H1 (cell line): ENCODE measurements at regions not wholly inside any gene's neighbourhood (a gene's known extent, or its start where the extent isn't known, plus 50 kb on each side); places are given as distances from the start of the nearest gene placed in this dataset.

ENCODE experiments used
- CTCF ChIA-PET: fragments of 300-600 bp; sonication (Branson Sonifier 250); formaldehyde crosslinking; loops from one replicate; lab custom pipeline; 2021; ENCODE audit not compliant: partially characterized antibody; lab: Charles Lee
- POLR2A ChIA-PET: fragments of 300-600 bp; sonication (Branson Sonifier 250); formaldehyde crosslinking; loops from one replicate; lab custom pipeline; 2021; ENCODE audit warnings: inconsistent platforms; ENCODE audit not compliant: partially characterized antibody; lab: Charles Lee
- DNase-seq, 2 experiments: peaks; one replicate each; pipeline versions ENCODE4 v3.0.0 to v3.0.0-alpha.2; 2010 to 2022; ENCODE audit warnings: low spot score in 2 of 2, low read depth in 1 of 2, mixed read lengths in 1 of 2
- FAIRE-seq: peaks from 2 replicates; lab custom pipeline; 2011; peaks lifted over from hg19 to GRCh38; lab: Jason Lieb, UNC
- H2AFZ ChIP-seq: 2 replicates; pipeline ENCODE4 v1.8.1; 2012; ENCODE audit warnings: low read length, inconsistent platforms
- H2AK5ac ChIP-seq: 2 replicates; pipeline ENCODE4 v1.6.1; 2013; ENCODE audit warnings: low read depth, low read length
- H2BK120ac ChIP-seq: replicated peaks from 2 replicates; pipeline ENCODE3; 2013; ENCODE audit warnings: low read depth, low read length, inconsistent platforms
- H2BK12ac ChIP-seq: 2 replicates; pipeline ENCODE4 v1.6.1; 2013; ENCODE audit warnings: low read depth, low read length
- H2BK15ac ChIP-seq: 2 replicates; pipeline ENCODE4 v1.6.1; 2013; ENCODE audit warnings: low read length
- H2BK20ac ChIP-seq: 2 replicates; pipeline ENCODE4 v1.6.1; 2013; ENCODE audit warnings: low read length
- H2BK5ac ChIP-seq: 2 replicates; pipeline ENCODE4 v1.6.1; 2013; ENCODE audit warnings: low read depth, low read length
- H3K14ac ChIP-seq: 2 replicates; pipeline ENCODE4 v1.6.1; 2013; ENCODE audit warnings: inconsistent platforms; ENCODE audit not compliant: insufficient read length
- H3K18ac ChIP-seq: 2 replicates; pipeline ENCODE4 v1.6.1; 2013; ENCODE audit warnings: low read length; ENCODE audit errors: extremely low read depth
- H3K23ac ChIP-seq: 2 replicates; pipeline ENCODE4 v1.6.1; 2013; ENCODE audit warnings: inconsistent platforms; ENCODE audit not compliant: insufficient read length
- H3K23me2 ChIP-seq: 2 replicates; pipeline ENCODE4 v1.6.1; 2013; ENCODE audit warnings: low read depth, low read length
- H3K27ac ChIP-seq: 2 replicates; pipeline ENCODE4 v1.6.1; 2011; ENCODE audit warnings: low read depth, low read length, inconsistent platforms
- H3K27me3 ChIP-seq, 4 experiments: replicated peaks in 1 of 4; 1 replicate in 1 of 4; 2 replicates in 3 of 4; pipeline versions ENCODE4 v1.6.1 to v1.8.1; 2011 to 2013; ENCODE audit warnings: low read length in 3 of 4, mild to moderate bottlenecking in 3 of 4, inconsistent platforms in 2 of 4, mixed read lengths in 2 of 4, moderate library complexity in 1 of 4; ENCODE audit not compliant: control insufficient read depth in 3 of 4, insufficient read depth in 3 of 4; ENCODE audit errors: extremely low read depth in 1 of 4
- H3K36me3 ChIP-seq, 4 experiments: 2 replicates each; pipeline versions ENCODE4 v1.6.1 to v1.8.1; 2011 to 2013; ENCODE audit warnings: mild to moderate bottlenecking in 4 of 4, low read length in 3 of 4, moderate library complexity in 2 of 4, control low read depth in 1 of 4, inconsistent platforms in 1 of 4; ENCODE audit not compliant: insufficient read depth in 4 of 4, control insufficient read depth in 2 of 4
- H3K4ac ChIP-seq: replicated peaks from 2 replicates; pipeline ENCODE3; 2013; ENCODE audit warnings: low read length, low read depth, mixed read lengths, inconsistent platforms; ENCODE audit not compliant: insufficient read length
- H3K4me1 ChIP-seq, 4 experiments: replicated peaks in 1 of 4; 1 replicate in 1 of 4; 2 replicates in 3 of 4; pipeline versions ENCODE4 v1.6.1 to v1.8.1; 2011 to 2013; ENCODE audit warnings: low read length in 3 of 4, inconsistent platforms in 2 of 4, mixed read lengths in 1 of 4; ENCODE audit not compliant: insufficient read depth in 4 of 4, control insufficient read depth in 3 of 4
- H3K4me2 ChIP-seq, 2 experiments: 2 replicates each; pipeline versions ENCODE4 v1.6.1 to v1.8.1; 2011 to 2013; ENCODE audit warnings: low read depth in 2 of 2, low read length in 2 of 2, control low read depth in 1 of 2, inconsistent platforms in 1 of 2, mild to moderate bottlenecking in 1 of 2; ENCODE audit not compliant: insufficient read depth in 1 of 2
- H3K4me3 ChIP-seq, 4 experiments: fragments of 200-600, 300-600 bp in 1 of 4; sonication (generic), shearing (Covaris generic), sonication (Bioruptor Twin) in 1 of 4; 2 replicates each; pipeline versions ENCODE4 v1.5.1 to v1.8.1; 2011 to 2016; ENCODE audit warnings: low read length in 4 of 4, low read depth in 3 of 4, control low read depth in 2 of 4, inconsistent platforms in 2 of 4, mild to moderate bottlenecking in 2 of 4, mixed read lengths in 1 of 4, moderate library complexity in 1 of 4; ENCODE audit not compliant: insufficient read depth in 2 of 4; ENCODE audit errors: extremely low read depth in 1 of 4
- H3K56ac ChIP-seq: replicated peaks from 2 replicates; pipeline ENCODE3; 2013; ENCODE audit warnings: low read depth, mild to moderate bottlenecking, mixed read lengths, low read length, inconsistent platforms; ENCODE audit not compliant: insufficient read length
- H3K79me1 ChIP-seq: 2 replicates; pipeline ENCODE4 v1.6.1; 2013; ENCODE audit warnings: low read depth, low read length, control low read depth
- H3K79me2 ChIP-seq, 2 experiments: 2 replicates each; pipeline versions ENCODE4 v1.6.1 to v1.8.1; 2012 to 2013; ENCODE audit warnings: low read length in 2 of 2, mild to moderate bottlenecking in 2 of 2, inconsistent platforms in 1 of 2; ENCODE audit not compliant: insufficient read depth in 2 of 2, control insufficient read depth in 1 of 2
- H3K9ac ChIP-seq, 4 experiments: replicated peaks in 1 of 4; 1 replicate in 1 of 4; 2 replicates in 3 of 4; pipeline versions ENCODE4 v1.6.1 to v1.8.1; 2011 to 2013; ENCODE audit warnings: low read depth in 3 of 4, low read length in 3 of 4, control low read depth in 2 of 4, mild to moderate bottlenecking in 2 of 4, moderate library complexity in 2 of 4, inconsistent platforms in 1 of 4; ENCODE audit errors: extremely low read depth in 1 of 4
- H3K9me3 ChIP-seq, 2 experiments: 2 replicates each; pipeline versions ENCODE4 v1.6.1 to v1.8.1; 2012 to 2013; ENCODE audit warnings: mild to moderate bottlenecking in 2 of 2, moderate library complexity in 2 of 2, control low read depth in 1 of 2, inconsistent platforms in 1 of 2, low read depth in 1 of 2, low read length in 1 of 2, mixed read lengths in 1 of 2; ENCODE audit not compliant: insufficient read depth in 2 of 2
- H4K20me1 ChIP-seq, 2 experiments: replicated peaks in 1 of 2; 2 replicates each; pipeline versions ENCODE3 to v1.8.1; 2011 to 2013; ENCODE audit warnings: inconsistent platforms in 2 of 2, low read length in 2 of 2, mild to moderate bottlenecking in 1 of 2; ENCODE audit not compliant: insufficient read depth in 2 of 2, control insufficient read depth in 1 of 2
- H4K5ac ChIP-seq: 2 replicates; pipeline ENCODE4 v1.6.1; 2013; ENCODE audit warnings: low read length, low read depth, mixed read lengths, inconsistent platforms; ENCODE audit not compliant: insufficient read length
- H4K8ac ChIP-seq: 2 replicates; pipeline ENCODE4 v1.8.0; 2013; ENCODE audit warnings: mild to moderate bottlenecking, moderate library complexity, low read length, inconsistent platforms; ENCODE audit not compliant: insufficient read depth; ENCODE audit errors: extremely low read depth
- H4K91ac ChIP-seq: replicated peaks from 2 replicates; pipeline ENCODE3; 2013; ENCODE audit warnings: low read length, mixed read lengths, inconsistent platforms; ENCODE audit not compliant: insufficient read length
- SP1 ChIP-seq: IDR thresholded peaks from 2 replicates; pipeline ENCODE4 v1.6.1; 2011; ENCODE audit warnings: low read depth, low read length
- WGBS, 2 experiments: shearing (Covaris generic) in 1 of 2; methylation state at CpG; one replicate each; pipeline versions ENCODE4 v1.1.6 to v1.1.7; 2013 to 2015; ENCODE audit warnings: low lambda C conversion rate in 2 of 2, mixed read lengths in 2 of 2, inconsistent platforms in 1 of 2, low coverage in 1 of 2, missing lambda C conversion rate in 1 of 2; ENCODE audit not compliant: insufficient replicate concordance in 2 of 2, insufficient coverage in 1 of 2, insufficient read length in 1 of 2; ENCODE audit errors: extremely low coverage in 1 of 2, missing lambda C conversion rate in 1 of 2; 5-methylcytosine and 5-hydroxymethylcytosine counted together

DNA sequence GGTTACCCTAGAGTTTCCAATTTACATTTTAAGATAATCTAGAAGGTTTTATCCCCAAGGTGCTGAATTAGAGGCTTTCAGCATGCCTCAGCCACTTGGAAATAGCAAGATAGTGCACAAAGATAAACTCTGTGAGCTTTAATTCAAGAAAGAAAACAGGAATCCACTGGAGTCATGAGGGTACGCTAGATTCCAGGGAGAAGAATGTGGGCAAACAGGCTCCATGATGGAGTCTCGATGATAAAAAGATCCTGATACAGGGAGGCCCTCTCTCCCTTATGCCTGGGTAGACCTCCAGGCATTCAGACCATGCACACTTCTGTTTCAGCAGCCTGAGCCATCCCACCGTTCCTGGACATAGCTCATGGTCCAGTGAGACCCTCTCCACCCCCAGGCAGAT lies 344.6 kb upstream of the LCORL start:
- no peak overlapping the region for H2AFZ ChIP-seq
- H4K5ac ChIP-seq: no peak overlapping the region
- no peak overlapping the region for H3K4ac ChIP-seq
- WGBS, 2 experiments: 78% methylated on average over 2 of the region's 3 CpGs; no CpG with 5 or more reads in 1 of the 2 experiments
- no peak overlapping the region for H2BK20ac ChIP-seq
- ChIA-PET CTCF (interaction anchor here (0.6 to 1.1 kb wide), 2 partner anchors 202 to 491 kb away, joined by 3 read pairs; no protein-coding TSS in a partner anchor), POLR2A (no interaction called here)
- DNase-seq: no peak
- H2BK120ac ChIP-seq: no peak overlapping the region
- no peak overlapping the region for H3K4me2 ChIP-seq
- no peak overlapping the region for H3K4me3 ChIP-seq
- no peak overlapping the region for H3K56ac ChIP-seq
- no peak overlapping the region for H2BK15ac ChIP-seq
- H4K20me1 ChIP-seq: no peaks in the 10 kb centered on the region
- no peak overlapping the region for H3K23ac ChIP-seq
- H4K8ac ChIP-seq: no peak overlapping the region
- no peak overlapping the region for H2BK5ac ChIP-seq
- no peak overlapping the region for H3K9ac ChIP-seq
- peaks cover 30 to 39% of the 10 kb centered on the region in 2 experiments for H3K9me3 ChIP-seq
- H3K23me2 ChIP-seq: peaks cover 1% of the 10 kb centered on the region; the same call in 1 of the 2 replicates
- H3K79me1 ChIP-seq: no peaks in the 10 kb centered on the region
- H3K27ac ChIP-seq: no peak overlapping the region
- FAIRE-seq: no peak
- no peaks in the 10 kb centered on the region for H3K36me3 ChIP-seq
- no peak overlapping the region for H3K18ac ChIP-seq
- H2BK12ac ChIP-seq: no peak overlapping the region
- no peaks in the 10 kb centered on the region for H3K79me2 ChIP-seq
- H3K14ac ChIP-seq: no peak overlapping the region
- no peak overlapping the region for H2AK5ac ChIP-seq
- no peak overlapping the region for H4K91ac ChIP-seq
- no peaks in the 10 kb centered on the region for H3K27me3 ChIP-seq
- no peaks in the 10 kb centered on the region for H3K4me1 ChIP-seq
- no peak for TF ChIP-seq SP1
